Fibroblast of skin of scalp (primary cell): ENCODE measurements at regions not wholly inside any gene's neighbourhood (a gene's known extent, or its start where the extent isn't known, plus 50 kb on each side); places are given as distances from the start of the nearest gene placed in this dataset.
A peak's percentile ranks its signal among the peaks of the same experiment; 100 is the strongest.

Source experiments
- DNase-seq: peaks from one replicate; pipeline ENCODE4 v3.0.0-alpha.2; 2013

DNA sequence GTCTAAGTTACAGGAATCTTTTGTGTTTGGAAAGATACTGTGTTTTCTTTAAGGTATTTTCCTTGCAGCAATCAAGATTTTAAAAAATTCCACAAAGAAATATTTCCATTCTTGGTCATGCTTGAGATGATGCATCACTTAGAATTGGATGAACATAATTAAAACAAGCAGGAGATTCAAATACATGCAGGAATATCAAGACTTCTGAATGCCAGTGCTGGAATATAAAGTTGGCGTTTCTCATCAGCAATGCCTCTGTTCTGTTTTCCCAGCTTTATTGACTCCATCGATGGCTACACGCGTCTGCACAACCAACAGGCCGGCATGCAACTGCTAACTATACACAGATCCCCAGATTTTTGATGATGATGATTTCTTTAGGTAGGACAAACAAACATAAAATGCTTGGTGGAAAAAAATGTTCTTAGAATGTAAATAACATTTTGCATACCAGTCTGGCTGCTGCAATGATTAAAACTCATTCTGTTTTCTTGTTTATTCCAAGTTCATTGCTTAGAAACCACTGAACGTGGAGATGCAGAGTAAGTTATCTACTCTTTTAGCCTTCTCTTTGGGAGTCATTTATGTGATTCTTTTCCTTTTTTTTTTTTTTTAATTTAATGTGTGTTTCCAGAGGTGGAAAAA lies 91.3 kb upstream of the FAM171A1 start:
- peak; percentile 88 for DNase-seq

DNA sequence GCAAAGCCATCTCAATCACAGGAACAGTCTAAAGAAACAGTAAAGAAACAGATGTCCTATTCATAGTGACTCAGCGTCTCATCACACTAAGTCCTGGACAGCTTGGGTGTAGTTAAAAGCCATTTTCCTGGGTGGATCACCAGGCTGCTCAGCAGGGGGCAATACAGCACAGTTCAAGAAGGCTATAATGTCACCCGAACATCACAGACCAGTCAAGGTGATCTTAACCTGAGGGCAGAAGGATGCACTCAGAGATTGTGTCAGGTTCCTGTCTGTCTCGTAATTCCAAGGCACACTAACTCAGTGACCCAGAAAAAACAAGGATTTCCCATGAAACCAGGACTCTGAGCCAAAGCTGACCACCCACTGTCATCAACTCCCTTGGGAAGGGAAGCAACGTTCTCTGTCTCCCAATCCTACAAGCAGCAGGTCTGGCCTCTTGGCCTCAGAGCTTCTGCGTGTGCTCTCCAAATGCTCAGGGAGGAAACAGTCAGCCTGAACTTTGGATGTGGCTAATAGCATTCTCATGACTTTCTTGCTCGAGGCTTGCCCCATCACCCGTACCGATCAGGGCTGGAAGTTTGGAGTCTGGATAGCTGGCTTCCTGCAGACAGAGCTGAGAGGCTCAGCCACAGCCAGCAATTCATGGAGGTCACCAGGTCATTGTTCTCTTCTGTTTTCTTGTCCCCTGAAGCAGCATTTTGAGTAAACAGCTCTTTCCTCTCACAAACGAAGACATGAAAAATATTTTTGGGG lies 90.4 kb upstream of the FAM171A1 start:
- peak; percentile 92 for DNase-seq

DNA sequence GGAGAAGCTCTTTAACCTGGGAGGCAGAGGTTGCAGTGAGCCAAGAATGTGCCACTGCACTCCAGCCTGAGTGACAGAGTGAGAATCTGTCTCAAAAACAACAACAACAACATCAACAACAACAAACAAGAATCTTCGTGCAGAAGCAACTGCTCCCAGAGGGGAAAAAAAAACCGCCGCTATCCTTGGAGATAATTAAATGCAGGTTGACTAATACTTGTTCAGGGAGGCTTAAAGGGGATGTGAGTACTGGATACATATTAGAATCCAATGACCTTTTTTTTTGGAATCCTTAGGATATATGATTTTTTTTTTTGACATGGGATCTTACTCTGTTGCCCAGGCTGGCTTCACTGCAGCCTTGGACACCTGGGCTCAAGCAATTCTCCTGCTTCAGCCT lies 89.6 kb upstream of the FAM171A1 start:
- DNase-seq, result peak; percentile 50

DNA sequence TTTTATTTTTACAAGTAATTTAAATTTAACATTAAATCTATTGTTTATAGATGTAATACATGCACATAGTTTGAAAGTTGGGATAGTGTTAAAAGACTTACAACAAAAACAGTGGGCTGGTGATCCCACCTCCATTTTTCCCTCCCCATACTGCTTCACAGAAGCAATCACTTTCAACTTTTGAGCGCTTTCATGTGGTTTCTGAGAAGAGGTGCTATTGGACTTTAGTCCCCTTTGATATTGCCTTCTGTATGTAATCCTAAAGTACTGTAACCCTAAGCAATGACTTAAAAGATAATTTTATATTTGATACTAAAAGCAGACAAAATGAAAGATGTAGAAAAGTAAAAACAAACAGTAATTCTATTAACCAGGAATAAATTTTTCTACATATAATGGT lies 88.1 kb upstream of the FAM171A1 start:
- DNase-seq, result no peak

DNA sequence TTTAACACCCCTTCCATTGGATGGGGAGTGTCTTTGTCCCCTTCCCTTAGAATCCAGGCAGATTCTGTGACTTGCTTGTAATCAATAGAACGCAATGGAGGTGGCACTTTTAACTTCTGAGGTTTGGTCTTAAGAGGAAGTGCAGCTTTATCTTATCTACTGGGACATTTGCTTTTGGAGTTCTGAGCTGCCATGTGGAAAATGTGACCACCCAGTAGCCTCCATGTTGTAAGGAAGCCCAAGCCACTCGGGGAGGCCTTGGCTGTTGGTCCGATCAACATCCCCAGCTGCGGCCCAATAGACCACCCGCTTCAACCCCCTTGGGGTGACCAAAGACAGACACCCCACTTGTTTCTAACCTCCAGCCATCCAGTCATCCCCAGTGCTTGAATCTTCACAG lies 86.3 kb upstream of the FAM171A1 start:
- no peak for DNase-seq

DNA sequence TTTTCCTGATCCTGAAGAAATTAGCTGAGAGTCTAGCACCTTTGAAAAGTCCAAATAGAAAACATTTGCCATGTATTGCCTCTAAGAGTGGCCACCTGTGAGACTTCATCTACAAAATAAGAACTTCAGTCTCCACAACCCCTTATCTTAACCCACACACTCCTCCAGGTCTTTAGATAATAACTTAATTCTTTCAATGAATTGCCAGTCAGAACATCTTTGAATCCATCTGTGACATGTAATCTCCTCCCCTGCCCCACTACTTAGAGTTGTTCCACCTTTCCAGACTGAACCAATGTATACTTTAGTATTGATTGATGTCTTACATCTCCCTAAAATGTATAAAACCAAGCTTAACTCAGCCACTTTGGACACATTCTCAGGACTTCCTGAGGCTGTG lies 84.4 kb upstream of the FAM171A1 start:
- DNase-seq, result no peak

DNA sequence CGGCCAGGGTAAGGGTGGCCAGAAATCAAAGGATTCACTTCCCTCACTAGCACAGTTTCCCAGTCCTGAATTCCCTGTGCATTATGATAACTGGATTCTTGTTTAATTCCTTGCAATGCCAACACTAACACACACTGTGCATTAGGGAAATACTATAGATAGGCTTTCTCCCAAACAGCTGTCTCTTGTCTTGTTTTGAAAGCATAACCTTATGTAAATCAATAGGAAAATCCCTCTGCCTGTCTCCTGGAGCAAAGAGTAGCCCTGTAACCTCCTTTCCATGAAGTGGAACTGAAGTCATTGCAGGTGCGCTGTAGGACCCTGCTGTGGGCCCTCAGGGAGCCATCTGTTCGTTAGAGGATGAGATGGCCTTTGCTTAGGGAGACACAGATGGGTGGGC lies 82.8 kb upstream of the FAM171A1 start:
- no peak for DNase-seq

DNA sequence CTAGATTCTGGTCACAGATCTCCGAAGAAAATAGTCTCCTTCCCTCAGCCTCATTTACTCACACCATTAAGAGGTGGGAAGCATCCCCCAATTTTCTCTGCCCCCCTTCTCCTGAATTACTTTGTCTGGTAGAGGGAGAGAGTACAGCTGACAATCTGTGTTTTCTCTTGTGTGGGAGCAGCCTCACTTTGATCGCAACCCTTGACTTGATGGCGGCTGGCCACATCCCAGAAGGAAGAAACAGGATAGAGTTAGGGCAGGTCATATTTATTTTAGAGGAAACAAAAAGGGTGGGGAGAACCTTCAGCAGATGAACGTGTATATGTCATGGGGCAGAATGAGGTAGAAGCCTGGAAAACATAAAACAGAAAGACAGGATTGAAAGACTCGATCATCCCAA lies 82.4 kb upstream of the FAM171A1 start:
- DNase-seq, result no peak

DNA sequence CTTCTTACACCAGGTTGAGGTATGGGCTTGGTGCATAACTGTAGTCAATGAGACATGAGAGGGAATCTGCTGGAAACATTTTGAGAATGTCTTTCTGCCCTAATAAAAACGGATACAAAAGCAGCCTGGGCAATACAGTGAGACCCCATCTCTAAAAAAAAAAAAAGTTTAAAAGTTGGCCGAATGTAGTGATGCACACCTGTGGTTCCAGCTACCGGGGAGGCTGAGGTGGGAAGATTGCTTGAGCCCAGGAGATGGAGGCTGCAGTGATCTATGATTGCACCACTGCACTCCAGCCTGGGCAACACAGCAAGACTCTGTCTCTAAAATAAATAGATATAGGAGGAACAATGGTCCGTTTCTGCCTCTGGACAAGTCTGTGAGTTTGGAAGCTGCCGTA lies 81.5 kb upstream of the FAM171A1 start:
- no peak for DNase-seq

DNA sequence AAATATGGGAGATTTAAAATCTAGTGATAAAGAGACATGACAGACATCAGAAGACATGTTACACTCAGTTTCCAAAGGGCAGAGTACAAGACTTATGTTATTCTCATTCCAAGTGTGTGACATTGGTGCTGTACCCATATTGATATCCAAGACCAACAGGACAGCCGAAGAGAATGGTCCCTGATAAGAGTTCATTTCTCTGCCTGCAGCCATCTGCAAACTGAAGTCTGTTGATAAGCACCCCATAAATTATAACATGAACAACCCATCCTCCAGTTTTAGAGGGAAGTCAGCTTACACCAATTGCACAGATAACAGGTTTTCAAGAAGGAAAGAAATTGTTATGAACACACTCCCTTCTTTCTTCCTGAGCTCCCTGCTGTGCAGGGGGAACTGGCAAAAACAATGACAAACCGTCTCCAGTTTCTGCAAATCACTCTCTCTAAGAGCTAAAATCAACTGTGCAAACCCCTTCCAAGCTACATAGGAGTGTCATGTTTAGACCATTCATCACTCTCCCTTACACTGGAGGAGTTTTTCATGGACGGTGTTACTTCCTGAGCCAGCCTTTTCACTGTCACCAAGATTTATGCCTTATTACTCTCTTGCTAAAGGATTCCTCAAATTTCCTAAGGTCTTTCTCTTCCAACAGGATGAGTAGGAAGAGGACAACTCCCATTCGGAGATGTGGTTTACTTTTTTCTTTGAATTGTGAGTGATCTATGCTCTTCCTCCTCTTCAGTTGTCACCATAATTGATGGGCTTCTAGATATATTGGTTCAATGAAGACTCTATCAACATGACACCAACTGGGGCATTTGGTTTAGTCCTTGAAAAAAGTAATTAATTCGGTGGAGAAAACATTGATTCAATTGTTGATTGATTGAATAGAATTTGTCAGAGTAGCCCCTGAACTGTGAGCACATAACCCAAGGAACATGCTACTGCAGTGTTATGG lies 80.3 kb upstream of the FAM171A1 start:
- DNase-seq, result no peak

DNA sequence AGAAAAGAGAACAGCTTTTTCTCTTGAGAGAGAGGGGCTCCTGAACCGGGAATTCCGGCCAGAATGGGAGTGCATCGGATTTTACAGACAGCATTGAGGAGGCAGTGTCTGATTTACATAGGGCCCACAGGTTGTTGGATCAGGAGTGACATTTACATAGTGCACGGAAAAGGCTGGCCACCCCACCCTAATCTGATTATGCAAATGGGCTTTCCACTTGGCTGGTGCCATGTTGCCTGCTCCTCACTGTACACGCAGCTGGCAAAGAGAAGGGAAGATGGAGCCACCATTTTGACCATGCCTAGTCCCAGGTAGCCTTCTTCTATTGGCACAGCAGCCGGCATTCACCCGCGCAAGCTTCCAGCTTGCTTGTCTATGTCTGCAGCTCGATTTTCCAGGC lies 77.5 kb upstream of the FAM171A1 start:
- DNase-seq, result no peak

DNA sequence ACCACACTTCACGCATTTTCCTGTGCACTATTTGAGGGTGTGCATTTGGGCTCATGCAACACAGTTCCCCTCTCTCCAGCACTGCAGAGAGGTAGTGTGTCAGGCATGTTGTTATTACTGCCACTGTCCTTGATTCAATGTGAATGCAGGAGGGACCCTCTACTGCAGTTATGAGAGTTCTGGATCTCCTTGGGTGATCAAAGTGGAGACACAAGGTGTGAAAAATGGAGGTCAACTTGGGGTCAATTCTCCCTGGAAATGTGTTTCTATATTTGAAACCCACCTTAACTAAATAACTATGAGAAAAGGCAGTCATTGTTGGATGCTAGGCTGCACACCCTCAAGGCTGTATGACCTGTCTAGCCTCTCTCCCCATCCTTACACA lies 73.9 kb upstream of the FAM171A1 start:
- DNase-seq, result no peak

DNA sequence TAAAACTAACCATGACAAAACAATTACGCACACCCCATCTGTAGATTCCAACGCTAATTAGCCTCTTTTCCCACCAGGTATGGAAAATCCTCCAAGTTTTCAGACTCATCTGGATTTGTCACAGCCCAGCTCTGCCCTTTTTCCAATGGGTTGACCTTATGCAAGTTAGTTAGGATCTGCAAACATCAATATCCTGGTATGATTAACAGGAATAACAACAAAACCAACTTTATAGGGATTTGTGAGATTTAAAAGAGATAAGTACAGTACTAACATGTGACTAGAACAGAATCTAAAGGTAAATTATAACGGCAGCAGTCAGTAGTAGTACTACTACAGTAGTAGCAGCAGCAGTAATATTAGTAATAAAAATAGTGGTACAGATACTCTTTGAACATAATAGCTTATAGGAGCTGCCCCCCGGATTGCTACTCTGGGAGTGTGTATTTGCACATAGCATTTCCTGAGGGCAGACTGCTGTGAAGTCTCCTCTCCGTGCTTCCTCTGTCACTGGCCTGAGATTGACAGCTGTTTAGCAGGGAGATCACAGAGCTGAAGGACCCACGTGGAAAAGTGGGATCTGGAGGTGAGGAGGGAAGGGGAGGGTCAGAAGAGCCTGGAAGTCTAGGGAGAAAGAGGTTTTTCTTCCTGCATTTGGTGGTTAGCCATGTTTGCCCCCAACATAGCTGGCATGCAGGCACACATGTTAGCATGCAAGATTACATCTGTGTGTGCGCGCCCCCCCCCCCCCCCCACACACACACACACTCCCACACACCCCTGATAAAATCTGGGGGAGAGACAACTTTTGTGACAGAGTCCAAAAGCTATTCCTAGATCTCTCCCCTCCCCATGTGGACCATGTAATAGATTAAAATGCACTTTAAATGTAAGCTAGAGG lies 73.3 kb upstream of the FAM171A1 start:
- no peak for DNase-seq

DNA sequence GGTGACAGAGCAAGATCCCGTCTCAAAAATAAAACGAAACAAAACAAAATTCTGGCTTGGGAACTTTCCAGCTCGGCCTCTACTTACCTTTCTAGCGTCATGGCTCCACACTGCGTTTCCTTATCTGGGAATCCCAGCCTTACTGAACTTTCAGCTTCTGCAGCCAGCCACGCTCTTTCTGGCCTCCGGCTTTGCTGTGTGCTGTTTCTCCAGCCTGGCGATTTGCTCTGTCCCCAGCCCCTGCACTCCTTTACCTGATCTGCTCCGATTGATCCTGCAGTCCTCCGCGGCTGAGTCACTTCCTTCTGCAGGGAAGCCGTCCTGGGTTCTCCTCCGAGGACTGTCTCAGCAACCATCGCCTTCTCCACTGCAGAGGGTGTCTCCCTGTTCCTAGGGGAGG lies 71.0 kb upstream of the FAM171A1 start:
- no peak for DNase-seq

DNA sequence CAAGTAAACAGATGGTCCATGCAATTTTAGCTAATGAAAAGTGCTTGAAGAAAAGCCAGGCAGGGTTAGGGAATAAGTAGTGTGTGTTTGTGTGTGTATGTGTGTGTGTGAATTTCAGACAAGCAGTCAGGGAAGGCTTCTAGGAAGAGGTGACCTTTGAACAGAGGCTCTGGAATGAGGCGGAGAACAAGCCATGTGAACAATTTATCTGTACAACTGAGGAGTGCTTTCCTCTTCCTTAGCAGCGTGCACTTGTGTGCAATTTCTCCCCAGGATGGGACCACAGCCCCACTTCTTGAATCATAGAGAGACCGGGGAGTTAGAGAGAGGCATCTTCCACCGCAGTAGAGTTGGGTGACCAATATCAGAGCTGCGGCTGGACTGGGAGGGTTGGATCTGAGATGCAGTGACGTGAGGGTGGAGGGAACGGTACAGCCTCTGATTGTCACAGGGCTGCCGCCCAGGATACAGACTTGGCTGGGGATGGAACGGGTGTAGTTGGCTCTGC lies 69.2 kb upstream of the FAM171A1 start:
- DNase-seq, result no peak

DNA sequence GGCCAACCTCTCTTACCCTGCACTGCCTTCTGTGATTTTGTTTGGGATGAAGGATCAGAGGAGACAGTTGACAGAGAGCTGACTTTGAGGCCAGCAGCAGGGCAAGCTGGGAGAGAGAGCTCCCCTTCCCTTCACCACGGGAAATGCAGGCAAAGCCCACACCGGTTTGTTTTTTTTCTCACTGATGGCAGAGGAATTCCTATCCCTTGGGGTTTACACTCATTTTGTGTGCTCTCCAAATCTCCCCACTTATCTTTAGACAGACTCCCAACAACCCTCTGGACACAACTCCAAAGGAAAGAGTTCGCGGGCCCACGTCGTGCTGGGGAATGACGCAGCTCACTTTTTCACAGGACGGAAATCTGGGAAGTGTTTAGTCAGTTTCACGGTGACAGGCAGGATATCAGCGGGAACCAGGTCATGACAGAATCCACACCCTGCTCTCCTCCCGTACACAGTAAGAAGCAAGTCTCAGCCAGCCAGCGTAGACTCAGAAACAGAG lies 68.3 kb upstream of the FAM171A1 start:
- DNase-seq, result peak; percentile 83

DNA sequence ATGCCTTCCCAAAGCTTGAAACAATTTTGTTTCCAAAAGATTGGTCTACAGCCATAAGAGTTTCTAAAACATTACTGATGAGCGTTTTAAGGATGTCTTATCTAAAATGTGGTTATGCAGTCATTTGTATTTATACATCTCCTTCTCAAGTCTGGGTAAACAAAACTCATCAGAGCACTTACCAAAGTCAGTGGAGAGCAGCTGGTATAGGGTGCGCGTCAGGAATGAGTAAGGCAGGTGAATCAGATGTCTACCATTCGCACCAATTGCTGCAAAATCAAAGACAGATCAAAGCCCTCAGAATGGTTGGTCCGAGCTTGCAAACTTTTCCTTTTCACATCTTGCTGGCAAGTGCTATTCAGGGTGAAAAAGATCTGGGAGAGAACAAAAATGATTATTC lies 65.6 kb upstream of the FAM171A1 start:
- no peak for DNase-seq

DNA sequence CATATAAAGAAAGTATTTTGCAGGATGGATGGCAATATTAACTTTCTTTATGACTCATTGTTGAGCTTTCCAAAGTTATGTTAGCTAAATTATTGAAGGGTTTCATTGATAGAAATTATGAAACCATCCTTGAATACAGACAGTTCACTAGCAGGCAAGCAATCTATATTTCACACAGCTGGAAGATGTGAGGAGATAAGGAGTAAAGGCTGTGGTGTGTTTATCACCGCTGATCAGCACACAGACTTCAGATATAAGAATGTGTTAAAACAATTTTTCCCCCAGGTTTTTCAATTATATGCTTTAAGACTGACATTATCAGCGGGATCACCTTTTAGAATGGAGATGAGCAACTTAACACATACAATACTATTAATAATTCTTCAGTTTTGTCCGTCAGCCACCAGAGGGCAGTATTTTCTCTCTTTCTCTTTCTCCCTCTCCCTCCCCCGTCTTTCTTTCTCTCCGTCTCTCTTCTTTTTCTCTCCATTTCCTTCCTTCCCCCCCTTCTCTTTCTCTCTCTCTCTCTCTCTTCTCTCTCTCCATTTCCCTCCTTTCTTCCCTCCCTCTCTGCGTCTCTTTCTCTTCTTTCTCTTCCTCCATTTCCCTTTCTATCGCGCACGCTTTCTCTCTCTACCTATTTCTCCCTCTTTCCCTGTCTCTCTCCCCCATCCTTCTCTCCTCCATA lies 62.9 kb upstream of the FAM171A1 start:
- DNase-seq, result peak; percentile 79

DNA sequence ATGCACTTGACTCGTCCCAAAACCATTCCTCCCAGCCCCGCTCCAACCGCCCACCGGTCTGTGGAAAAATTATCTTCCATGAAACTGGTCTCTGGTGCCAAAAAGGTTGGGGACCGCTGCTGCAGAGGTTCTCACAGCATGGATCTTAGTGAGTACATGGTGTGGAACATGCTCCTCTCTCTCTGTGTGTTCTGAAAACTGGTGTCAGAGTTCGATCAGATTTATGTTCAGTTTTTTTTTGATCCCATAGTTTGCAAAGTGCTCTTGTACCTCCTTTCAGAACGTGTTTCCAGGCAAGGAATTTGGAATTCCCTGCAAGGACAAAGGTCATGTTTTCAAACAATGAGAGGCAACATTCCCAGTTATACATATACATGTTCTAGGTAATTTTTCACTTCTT lies 61.2 kb upstream of the FAM171A1 start:
- no peak for DNase-seq

DNA sequence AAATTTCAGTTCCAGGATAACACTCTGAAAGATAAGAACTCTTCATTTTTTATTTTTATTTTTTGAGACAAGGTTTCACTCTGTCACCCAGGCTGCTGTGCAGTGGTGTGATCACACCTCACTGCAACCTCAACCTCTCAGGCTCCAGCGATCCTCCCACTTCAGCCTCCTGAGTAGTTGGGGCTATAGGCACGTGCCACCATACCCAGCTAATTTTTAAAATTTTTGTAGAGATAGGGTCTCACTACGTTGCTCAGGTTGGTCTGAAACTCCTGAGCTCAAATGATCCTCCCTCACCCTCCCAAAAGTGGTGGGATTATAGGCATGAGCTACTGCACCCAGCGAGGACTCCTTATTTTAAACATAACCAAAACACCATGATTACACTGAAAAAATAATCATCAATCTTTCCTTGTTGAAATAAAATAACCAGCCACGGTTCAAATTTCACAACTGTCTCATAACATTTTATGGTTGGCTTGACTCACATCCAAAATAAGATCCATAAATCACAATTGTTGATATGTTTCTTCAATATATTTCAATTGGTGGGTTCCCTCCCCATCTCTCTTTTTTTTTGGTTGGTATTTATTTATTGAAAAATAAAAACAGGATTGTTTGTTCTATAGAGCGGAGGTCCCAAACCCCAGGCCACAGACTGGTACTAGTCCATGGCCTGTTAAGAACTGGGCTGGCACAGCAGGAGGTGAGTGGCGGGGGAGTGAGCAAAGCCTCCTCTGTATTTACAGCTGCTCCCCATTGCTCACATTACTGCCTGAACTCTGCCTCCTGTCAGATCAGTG lies 60.1 kb upstream of the FAM171A1 start:
- DNase-seq, result peak; percentile 27
